ENCODE measurements at regions not wholly inside any gene's neighbourhood (a gene's known extent, or its start where the extent isn't known, plus 50 kb on each side); places are given as distances from the start of the nearest gene placed in this dataset.

- no peak overlapping the region for H3K4me3 ChIP-seq (ENCODE audit: low read length in 3 of 3)
- H3K27me3 ChIP-seq (ENCODE audit: control insufficient read depth, insufficient read depth, low read length), result no peaks in the 10 kb centered on the region
- no peak for DNase-seq
- H3K9ac ChIP-seq (ENCODE audit: low read length in 3 of 3), result no peak overlapping the region
- H3K36me3 ChIP-seq (ENCODE audit: control insufficient read depth in 2 of 3, insufficient read depth in 3 of 3, low read length in 3 of 3), result no peaks in the 10 kb centered on the region
- no peaks in the 10 kb centered on the region for H3K9me3 ChIP-seq (ENCODE audit: control insufficient read depth in 2 of 3, insufficient read depth in 1 of 3, low read length in 3 of 3)
- no peak for FAIRE-seq
- no peak for TF ChIP-seq CTCF (IDR thresholded peaks at IDR 0.05; ENCODE audit: borderline replicate concordance, extremely low read depth, insufficient read depth)
- H3K27ac ChIP-seq (ENCODE audit: low read depth in 2 of 2, low read length in 2 of 2), result no peak overlapping the region
- no peaks in the 10 kb centered on the region for H3K4me1 ChIP-seq (ENCODE audit: control insufficient read depth in 2 of 3, insufficient read depth in 2 of 3, low read depth in 1 of 3, low read length in 3 of 3)
- intact Hi-C loops (cut with DNase I), result no loop called here
Observed at GRCh38 chr7:156092307-156092706, 280.0 kb upstream of the SHH start.

- DNase-seq (no peak), FAIRE-seq (no peak)
- no peak overlapping the region for H3K9ac ChIP-seq (ENCODE audit: low read length in 3 of 3)
- H3K27me3 ChIP-seq (ENCODE audit: control insufficient read depth, insufficient read depth, low read length), result no peaks in the 10 kb centered on the region
- intact Hi-C loops (cut with DNase I), result no loop called here
- H3K4me3 ChIP-seq (ENCODE audit: low read length in 3 of 3), result no peak overlapping the region
- no peaks in the 10 kb centered on the region for H3K9me3 ChIP-seq (ENCODE audit: control insufficient read depth in 2 of 3, insufficient read depth in 1 of 3, low read length in 3 of 3)
- no peak overlapping the region for H3K27ac ChIP-seq (ENCODE audit: low read depth in 2 of 2, low read length in 2 of 2)
- no peaks in the 10 kb centered on the region for H3K36me3 ChIP-seq (ENCODE audit: control insufficient read depth in 2 of 3, insufficient read depth in 3 of 3, low read length in 3 of 3)
- no peaks in the 10 kb centered on the region for H3K4me1 ChIP-seq (ENCODE audit: control insufficient read depth in 2 of 3, insufficient read depth in 2 of 3, low read depth in 1 of 3, low read length in 3 of 3)
- no peak for TF ChIP-seq CTCF (IDR thresholded peaks at IDR 0.05; ENCODE audit: borderline replicate concordance, extremely low read depth, insufficient read depth)
Observed at GRCh38 chr7:156091519-156092080, 279.3 kb upstream of the SHH start.

DNA sequence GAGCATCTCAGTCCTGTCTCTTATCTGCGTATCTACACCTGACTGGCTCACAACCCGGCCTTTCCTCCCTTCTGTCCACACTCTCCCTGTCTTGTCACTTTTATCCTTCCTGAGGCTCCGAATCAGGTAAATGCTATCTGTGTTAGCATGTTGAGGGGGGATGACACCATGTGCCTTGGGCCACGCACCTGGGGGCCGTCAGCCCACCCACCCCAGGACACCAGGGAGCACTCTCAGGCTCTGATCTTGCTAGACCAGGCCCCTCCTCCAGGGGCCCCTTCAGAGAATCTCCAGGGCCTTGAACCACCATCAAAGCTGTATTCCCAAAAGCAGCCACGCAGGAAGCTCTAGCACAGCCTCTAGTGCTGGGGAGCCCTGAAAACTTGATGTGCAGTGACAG is 278.7 kb upstream of the SHH start:
- Histone ChIP-seq H3K9me3 (ENCODE audit: control insufficient read depth in 2 of 3, insufficient read depth in 1 of 3, low read length in 3 of 3) (no peaks in the 10 kb centered on the region), H3K27ac (ENCODE audit: low read depth in 2 of 2, low read length in 2 of 2) (no peak overlapping the region), H3K4me3 (ENCODE audit: low read length in 3 of 3) (no peak overlapping the region), H3K4me1 (ENCODE audit: control insufficient read depth in 2 of 3, insufficient read depth in 2 of 3, low read depth in 1 of 3, low read length in 3 of 3) (no peaks in the 10 kb centered on the region), H3K9ac (ENCODE audit: low read length in 3 of 3) (no peak overlapping the region), H3K36me3 (ENCODE audit: control insufficient read depth in 2 of 3, insufficient read depth in 3 of 3, low read length in 3 of 3) (no peaks in the 10 kb centered on the region), H3K27me3 (ENCODE audit: control insufficient read depth, insufficient read depth, low read length) (no peaks in the 10 kb centered on the region)
- intact Hi-C loops (cut with DNase I), result no loop called here
- FAIRE-seq (no peak), DNase-seq (no peak)
- no peak for TF ChIP-seq CTCF (IDR thresholded peaks at IDR 0.05; ENCODE audit: borderline replicate concordance, extremely low read depth, insufficient read depth)

DNA sequence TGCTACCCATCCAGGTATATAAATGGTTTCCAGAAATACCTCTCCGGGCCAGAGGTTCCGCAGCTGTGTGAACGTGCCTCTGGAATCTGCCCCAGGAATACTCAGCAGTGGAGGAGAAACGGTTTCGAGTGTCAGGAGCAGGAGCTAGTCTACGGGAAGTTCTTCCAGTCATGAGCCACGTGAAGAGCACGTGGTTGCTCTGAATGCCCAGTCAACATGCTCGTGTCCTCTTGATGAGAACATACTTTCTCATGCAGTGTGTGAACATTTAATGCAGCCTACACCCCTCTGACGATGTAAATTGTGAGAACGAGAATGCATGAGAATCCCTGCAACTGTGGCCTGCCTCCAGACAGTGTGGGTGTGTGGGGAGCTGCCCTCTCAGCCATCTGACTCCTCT is 277.0 kb upstream of the SHH start:
- DNase-seq (no peak), FAIRE-seq (no peak)
- Histone ChIP-seq H3K9me3 (ENCODE audit: control insufficient read depth in 2 of 3, insufficient read depth in 1 of 3, low read length in 3 of 3) (no peaks in the 10 kb centered on the region), H3K27me3 (ENCODE audit: control insufficient read depth, insufficient read depth, low read length) (no peaks in the 10 kb centered on the region), H3K4me1 (ENCODE audit: control insufficient read depth in 2 of 3, insufficient read depth in 2 of 3, low read depth in 1 of 3, low read length in 3 of 3) (no peaks in the 10 kb centered on the region), H3K4me3 (ENCODE audit: low read length in 3 of 3) (no peak overlapping the region), H3K9ac (ENCODE audit: low read length in 3 of 3) (no peak overlapping the region), H3K27ac (ENCODE audit: low read depth in 2 of 2, low read length in 2 of 2) (no peak overlapping the region), H3K36me3 (ENCODE audit: control insufficient read depth in 2 of 3, insufficient read depth in 3 of 3, low read length in 3 of 3) (no peaks in the 10 kb centered on the region)
- TF ChIP-seq CTCF (IDR thresholded peaks at IDR 0.05; ENCODE audit: borderline replicate concordance, extremely low read depth, insufficient read depth), result no peak
- intact Hi-C loops (cut with DNase I), result no loop called here

Data from kidney (tissue), 13 donors.